GM18907 (cell line): ENCODE measurements at regions not wholly inside any gene's neighbourhood (a gene's known extent, or its start where the extent isn't known, plus 50 kb on each side); places are given as distances from the start of the nearest gene placed in this dataset.
"Not testable (repeated sequence)": the region's sequence is repeated elsewhere in the genome, so short reads cannot be mapped to it uniquely, and the experiment has no call there.

Experiments
- ATAC-seq: cut with Tn5 transposase; IDR thresholded peaks from one replicate; pipeline ENCODE4 v1.9.1; 2021; ENCODE audit warnings: mild to moderate bottlenecking, moderate library complexity; ENCODE audit not compliant: unreplicated experiment

GRCh38 chr12:131311279-131311722 is 357.6 kb downstream of the ADGRD1 start:
- ATAC-seq: not testable (repeated sequence)

DNA sequence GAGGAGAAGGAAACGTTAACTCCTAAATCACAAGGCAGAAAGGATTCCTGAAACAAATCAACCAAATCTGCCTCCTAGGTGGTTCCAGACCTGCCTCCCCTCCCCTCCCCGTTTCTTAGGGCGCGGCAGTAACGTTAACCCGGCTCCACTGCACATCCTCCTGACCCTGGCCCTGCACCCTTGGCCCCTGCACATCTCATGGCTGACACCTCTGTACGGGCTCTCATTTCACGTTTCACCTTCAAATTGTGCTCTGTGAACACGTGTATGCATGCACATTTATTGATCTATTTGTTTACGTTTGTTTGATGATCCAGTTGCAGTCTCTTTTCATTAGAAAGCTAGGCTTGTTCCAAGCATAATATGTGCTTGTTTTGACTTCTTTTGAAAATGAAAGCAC is 358.1 kb downstream of the ADGRD1 start:
- no peak for ATAC-seq

- ATAC-seq: not testable (repeated sequence)
Observed at GRCh38 chr12:131312382-131312781, 358.7 kb downstream of the ADGRD1 start.

DNA sequence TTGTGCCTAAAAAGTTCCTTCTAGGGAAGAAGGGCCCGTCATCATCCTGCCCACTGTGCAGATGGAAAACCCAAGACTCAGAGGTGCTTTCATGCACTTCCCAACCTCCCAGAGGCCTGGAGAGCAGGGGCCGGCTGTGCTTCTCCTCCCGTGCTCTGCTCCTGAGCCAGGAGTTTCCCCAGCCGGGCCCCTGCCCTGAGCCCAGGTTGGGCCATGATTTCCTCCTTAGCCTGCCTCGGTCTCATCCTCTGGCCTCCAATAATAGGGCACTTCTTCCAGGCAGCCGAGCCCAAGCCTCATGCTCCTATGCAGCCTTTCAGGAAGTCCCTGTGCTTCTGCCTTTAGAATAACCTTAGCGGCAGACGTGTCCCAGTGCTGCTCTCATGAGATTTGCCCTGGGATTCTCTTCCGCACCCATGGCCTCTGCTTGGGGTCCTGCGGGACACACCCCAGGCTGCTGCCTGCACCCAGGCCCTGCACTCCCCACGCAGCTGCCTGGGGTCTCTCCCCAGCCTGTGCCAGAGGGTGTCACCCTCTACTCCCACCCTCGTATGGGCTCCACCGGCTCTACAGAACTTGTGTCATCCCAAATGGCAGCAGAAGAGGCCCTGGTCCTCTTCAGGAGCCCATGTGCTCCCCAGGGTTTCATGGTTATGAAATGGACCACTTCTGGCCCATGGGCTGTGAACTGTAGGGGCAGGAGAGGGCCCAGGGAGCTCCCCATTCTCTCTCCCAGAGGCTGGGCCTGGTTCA is 359.3 kb downstream of the ADGRD1 start:
- ATAC-seq: no peak

- ATAC-seq: no peak
Observed at GRCh38 chr12:131313635-131314034, 359.9 kb downstream of the ADGRD1 start.

GRCh38 chr12:131314524-131315090 is 360.9 kb downstream of the ADGRD1 start:
- ATAC-seq: no peak

GRCh38 chr12:131315601-131316000 is 361.9 kb downstream of the ADGRD1 start:
- no peak for ATAC-seq

- no peak for ATAC-seq
Observed at GRCh38 chr12:131316388-131316787, 362.7 kb downstream of the ADGRD1 start.

DNA sequence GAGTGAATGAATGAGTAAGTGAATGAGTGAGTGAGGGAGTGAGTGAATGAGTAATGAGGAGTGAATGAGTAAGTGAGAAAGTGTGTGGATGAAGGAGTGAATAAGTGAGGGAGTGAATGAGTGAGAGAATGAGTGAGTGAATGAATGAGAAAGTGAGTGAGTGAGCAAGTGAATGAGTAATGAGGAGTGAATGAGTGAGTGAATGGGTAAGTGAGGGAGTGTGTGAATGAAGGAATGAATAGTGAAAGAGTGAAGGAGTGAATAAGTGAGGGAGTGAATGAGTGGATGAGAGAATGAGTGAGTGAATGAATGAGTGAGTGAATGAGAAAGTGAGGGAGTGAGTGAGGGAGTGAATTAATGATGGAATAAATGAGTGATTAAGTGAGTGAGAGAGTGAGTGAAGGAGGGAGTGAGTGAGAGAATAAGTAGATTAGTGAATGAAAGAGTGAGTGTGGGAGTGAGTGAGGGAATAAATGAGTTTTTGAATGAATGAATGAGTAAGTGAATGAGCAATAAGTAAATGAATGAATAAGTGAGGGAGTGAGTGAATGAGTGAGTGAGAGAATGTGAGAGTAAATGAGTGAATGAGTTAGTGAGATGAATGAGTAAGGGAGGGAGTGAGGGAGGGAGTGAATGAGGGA is 364.5 kb downstream of the ADGRD1 start:
- ATAC-seq: no peak

DNA sequence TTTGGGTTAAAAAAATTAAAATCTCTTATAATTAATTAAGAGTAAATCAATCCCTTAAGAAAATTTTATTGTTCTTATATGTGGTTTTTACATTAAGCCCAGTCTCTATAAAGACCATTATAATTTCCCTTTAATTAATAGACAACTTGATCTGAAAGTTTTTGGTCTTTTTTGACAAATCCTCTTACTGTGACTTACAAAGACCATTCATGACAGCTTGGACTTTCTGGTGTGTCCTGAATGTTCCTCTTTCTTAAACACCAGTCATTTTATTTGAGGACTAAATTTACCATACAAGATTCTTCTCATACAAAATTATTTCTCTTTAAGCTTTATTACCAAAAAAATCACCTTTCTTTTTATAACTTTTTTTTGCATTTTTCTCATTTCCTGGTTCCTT is 368.3 kb downstream of the ADGRD1 start:
- no peak for ATAC-seq

DNA sequence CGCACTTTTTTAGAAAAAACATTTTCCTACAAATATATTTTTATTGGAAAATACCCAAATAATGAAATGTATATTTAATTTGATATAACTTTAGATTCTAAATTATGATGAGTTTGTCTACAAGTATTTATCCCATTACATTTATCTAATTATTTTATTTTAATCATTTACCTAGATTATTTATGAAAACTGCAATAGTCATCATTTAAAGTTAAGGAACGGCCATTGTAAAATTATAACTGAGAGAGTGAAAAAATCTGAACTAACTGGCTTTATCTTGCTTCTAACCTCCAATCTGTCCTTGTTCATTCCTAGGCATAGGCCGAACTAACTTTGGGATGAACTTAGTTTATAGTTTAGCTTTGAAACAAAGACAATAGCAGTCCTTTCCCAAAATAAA is 368.8 kb downstream of the ADGRD1 start:
- ATAC-seq: not testable (repeated sequence)

GRCh38 chr12:131323879-131324278 is 370.2 kb downstream of the ADGRD1 start:
- ATAC-seq: no peak

- ATAC-seq: no peak
Observed at GRCh38 chr12:131327521-131328488, 374.1 kb downstream of the ADGRD1 start.

- ATAC-seq: not testable (repeated sequence)
Observed at GRCh38 chr12:131328861-131329845, 375.4 kb downstream of the ADGRD1 start.

DNA sequence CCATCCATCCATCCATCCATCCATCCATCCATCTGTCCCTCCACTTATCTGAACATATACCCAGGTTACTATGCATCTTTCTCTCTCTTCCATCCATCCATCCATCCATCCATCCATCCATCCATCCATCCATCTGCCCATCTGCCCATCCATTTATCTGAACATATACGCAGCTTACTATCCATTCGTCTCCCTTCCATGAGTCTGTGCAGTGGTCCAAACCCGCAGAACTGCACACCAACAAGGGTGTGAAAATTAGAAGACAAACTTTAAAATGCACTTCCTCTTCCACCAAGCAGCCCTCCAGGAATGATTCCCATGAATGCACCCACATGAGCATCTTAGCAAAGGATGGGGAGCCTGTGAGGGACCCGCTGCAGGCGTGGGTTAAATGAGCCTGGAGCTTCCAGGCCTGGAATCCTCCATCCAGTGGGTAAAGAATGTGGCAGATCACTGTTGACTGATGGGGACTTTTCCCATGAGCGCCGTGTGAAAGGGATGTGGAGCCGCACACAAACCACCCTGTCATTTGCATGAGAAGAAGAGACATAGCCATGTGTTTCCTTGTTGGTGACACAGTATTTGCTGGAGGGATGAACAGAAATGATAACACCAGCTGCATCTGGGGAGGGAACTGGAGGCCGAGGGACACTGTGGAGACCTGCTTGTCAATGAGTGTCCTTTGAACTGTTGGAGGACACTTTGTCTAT is 376.6 kb downstream of the ADGRD1 start:
- no peak for ATAC-seq

DNA sequence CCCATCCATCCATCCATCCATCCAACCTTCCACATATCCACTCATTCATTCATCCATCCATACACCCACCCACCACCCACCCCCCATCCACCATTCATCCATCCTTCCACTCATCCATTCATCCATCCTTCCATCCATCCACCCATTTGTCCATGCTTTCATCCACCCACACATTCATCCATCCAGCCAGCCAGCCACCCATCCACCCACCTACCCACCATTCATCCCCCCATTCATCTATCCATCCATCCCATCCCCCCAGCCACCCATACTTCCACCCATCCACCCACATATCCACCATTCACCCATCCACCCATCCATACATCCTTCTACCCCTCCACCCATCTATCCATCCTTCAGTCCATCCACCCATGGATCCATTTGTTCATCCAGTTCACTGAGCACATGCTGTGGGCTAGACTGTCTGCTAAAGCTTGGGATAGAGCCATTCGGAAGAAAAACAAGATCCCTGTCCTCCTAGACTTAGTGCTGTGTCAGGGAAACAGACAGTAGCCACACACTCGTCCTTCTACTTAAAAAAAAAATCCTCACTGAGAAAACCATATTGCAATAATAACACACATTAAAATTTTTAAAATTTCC is 377.5 kb downstream of the ADGRD1 start:
- ATAC-seq: no peak

- no peak for ATAC-seq
Observed at GRCh38 chr12:131332224-131332623, 378.5 kb downstream of the ADGRD1 start.

GRCh38 chr12:131333136-131333535 is 377.8 kb upstream of the SFSWAP start:
- no peak for ATAC-seq
